ENCODE measurements at regions not wholly inside any gene's neighbourhood (a gene's known extent, or its start where the extent isn't known, plus 50 kb on each side); places are given as distances from the start of the nearest gene placed in this dataset.

DNA sequence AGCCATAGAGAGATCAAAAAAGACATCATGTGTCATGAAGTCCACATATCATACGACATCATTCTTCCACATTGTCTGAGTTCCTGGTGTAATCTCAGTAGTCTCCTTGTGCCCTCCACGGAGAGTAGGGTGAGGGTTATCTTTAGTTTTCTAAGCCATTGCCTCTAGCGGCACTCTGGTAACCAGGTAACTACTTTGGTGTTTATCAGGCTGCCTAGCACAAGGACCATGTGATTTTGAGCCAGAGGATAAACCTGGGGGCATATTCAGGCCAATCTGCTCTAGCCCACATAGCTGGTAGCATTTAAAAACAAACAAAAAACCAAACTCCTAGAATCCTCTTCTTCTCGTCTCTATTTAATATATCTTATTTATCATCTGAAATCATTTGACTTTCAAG is 147.4 kb downstream of the GDAP2 start:
- TF ChIP-seq, protein P1, sequence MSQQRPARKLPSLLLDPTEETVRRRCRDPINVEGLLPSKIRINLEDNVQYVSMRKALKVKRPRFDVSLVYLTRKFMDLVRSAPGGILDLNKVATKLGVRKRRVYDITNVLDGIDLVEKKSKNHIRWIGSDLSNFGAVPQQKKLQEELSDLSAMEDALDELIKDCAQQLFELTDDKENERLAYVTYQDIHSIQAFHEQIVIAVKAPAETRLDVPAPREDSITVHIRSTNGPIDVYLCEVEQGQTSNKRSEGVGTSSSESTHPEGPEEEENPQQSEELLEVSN (IDR thresholded peaks at IDR 0.05), result no peak
- TF ChIP-seq CBX5 (IDR thresholded peaks at IDR 0.05; ENCODE audit: low read depth, low read length) (no peak), SAP30 (IDR thresholded peaks at IDR 0.05; ENCODE audit: insufficient read depth, insufficient replicate concordance, low read length) (no peak), TAF1 (IDR thresholded peaks at IDR 0.05; ENCODE audit: low read depth, low read length) (no peak), KDM4A (IDR thresholded peaks at IDR 0.05; ENCODE audit: low read depth, low read length, severe bottlenecking) (no peak), POLR2AphosphoS5 (IDR thresholded peaks at IDR 0.05; ENCODE audit: low read depth, low read length) (no peak), SIRT6 (IDR thresholded peaks at IDR 0.05; ENCODE audit: low read length) (no peak), MAFK (IDR thresholded peaks at IDR 0.05; ENCODE audit: low read depth, low read length) (no peak)
- TF ChIP-seq, protein P2, sequence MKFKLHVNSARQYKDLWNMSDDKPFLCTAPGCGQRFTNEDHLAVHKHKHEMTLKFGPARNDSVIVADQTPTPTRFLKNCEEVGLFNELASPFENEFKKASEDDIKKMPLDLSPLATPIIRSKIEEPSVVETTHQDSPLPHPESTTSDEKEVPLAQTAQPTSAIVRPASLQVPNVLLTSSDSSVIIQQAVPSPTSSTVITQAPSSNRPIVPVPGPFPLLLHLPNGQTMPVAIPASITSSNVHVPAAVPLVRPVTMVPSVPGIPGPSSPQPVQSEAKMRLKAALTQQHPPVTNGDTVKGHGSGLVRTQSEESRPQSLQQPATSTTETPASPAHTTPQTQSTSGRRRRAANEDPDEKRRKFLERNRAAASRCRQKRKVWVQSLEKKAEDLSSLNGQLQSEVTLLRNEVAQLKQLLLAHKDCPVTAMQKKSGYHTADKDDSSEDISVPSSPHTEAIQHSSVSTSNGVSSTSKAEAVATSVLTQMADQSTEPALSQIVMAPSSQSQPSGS (IDR thresholded peaks at IDR 0.05; ENCODE audit: low read length), result no peak
- Histone ChIP-seq H3K18ac (ENCODE audit: extremely low read depth, low read length) (no peak overlapping the region), H3K23ac (ENCODE audit: insufficient read length) (no peak overlapping the region), H2AK5ac (ENCODE audit: low read depth, low read length) (no peak overlapping the region), H3K27ac (ENCODE audit: low read depth, low read length) (no peak overlapping the region), H3K4me3 (ENCODE audit: extremely low read depth in 1 of 4, insufficient read depth in 2 of 4, low read depth in 3 of 4, low read length in 4 of 4) (no peak overlapping the region), H2BK120ac (replicated peaks; ENCODE audit: low read depth, low read length) (no peak overlapping the region), H3K36me3 (ENCODE audit: control insufficient read depth in 2 of 4, insufficient read depth in 4 of 4, low read length in 3 of 4) (no peaks in the 10 kb centered on the region), H3K79me2 (ENCODE audit: control insufficient read depth in 1 of 2, insufficient read depth in 2 of 2, low read length in 2 of 2) (no peaks in the 10 kb centered on the region), H2BK20ac (ENCODE audit: low read length) (0 out of 2 replicates have a peak overlapping the region, but pooled peaks have one; percentile 34), H4K5ac (ENCODE audit: insufficient read length, low read depth, low read length) (no peak overlapping the region), H3K4me1 (replicated peaks in 1 of 4; ENCODE audit: control insufficient read depth in 3 of 4, insufficient read depth in 4 of 4, low read length in 3 of 4) (0 out of 7 replicates have a peak, but pooled peaks cover 0 to 4% (median 0%) of the 10 kb centered on the region in 4 experiments), H3K79me1 (ENCODE audit: low read depth, low read length) (no peaks in the 10 kb centered on the region), H2BK15ac (ENCODE audit: low read length) (no peak overlapping the region), H4K20me1 (replicated peaks in 1 of 2; ENCODE audit: control insufficient read depth in 1 of 2, insufficient read depth in 2 of 2, low read length in 2 of 2) (no peaks in the 10 kb centered on the region), H3K27me3 (replicated peaks in 1 of 4; ENCODE audit: control insufficient read depth in 3 of 4, extremely low read depth in 1 of 4, insufficient read depth in 3 of 4, low read length in 3 of 4) (no peaks in the 10 kb centered on the region), H3K4me2 (ENCODE audit: insufficient read depth in 1 of 2, low read depth in 2 of 2, low read length in 2 of 2) (no peak overlapping the region), H4K91ac (replicated peaks; ENCODE audit: insufficient read length, low read length) (no peak overlapping the region), H3K23me2 (ENCODE audit: low read depth, low read length) (no peaks in the 10 kb centered on the region), H3K9me3 (ENCODE audit: insufficient read depth in 2 of 2, low read depth in 1 of 2, low read length in 1 of 2) (no peaks in the 10 kb centered on the region), H3K9ac (replicated peaks in 1 of 4; ENCODE audit: extremely low read depth in 1 of 4, low read depth in 3 of 4, low read length in 3 of 4) (no peak overlapping the region), H2BK5ac (ENCODE audit: low read depth, low read length) (no peak overlapping the region), H3K14ac (ENCODE audit: insufficient read length) (no peak overlapping the region), H3K56ac (replicated peaks; ENCODE audit: insufficient read length, low read depth, low read length) (no peak overlapping the region), H3K4ac (replicated peaks; ENCODE audit: insufficient read length, low read depth, low read length) (no peak overlapping the region), H2BK12ac (ENCODE audit: low read depth, low read length) (no peak overlapping the region), H4K8ac (ENCODE audit: extremely low read depth, insufficient read depth, low read length) (no peak overlapping the region), H2AFZ (ENCODE audit: low read length) (no peak overlapping the region)
- CTCF ChIA-PET (ENCODE audit: partially characterized antibody), result no interaction called here
- FAIRE-seq, result no peak
- 88 to 100% methylated on average over 1 to 4 of the region's 4 CpGs for WGBS, 2 experiments (ENCODE audit: extremely low coverage in 1 of 2, insufficient coverage in 1 of 2, insufficient read length in 1 of 2, insufficient replicate concordance in 2 of 2, low coverage in 1 of 2, low lambda C conversion rate in 2 of 2, missing lambda C conversion rate in 1 of 2)
- DNase-seq (ENCODE audit: low read depth in 1 of 2, low spot score in 2 of 2), result no peak
- POLR2A ChIA-PET (ENCODE audit: partially characterized antibody), result no interaction called here

Measured in H1 (cell line).